ENCODE measurements at regions not wholly inside any gene's neighbourhood (a gene's known extent, or its start where the extent isn't known, plus 50 kb on each side); places are given as distances from the start of the nearest gene placed in this dataset.

DNA sequence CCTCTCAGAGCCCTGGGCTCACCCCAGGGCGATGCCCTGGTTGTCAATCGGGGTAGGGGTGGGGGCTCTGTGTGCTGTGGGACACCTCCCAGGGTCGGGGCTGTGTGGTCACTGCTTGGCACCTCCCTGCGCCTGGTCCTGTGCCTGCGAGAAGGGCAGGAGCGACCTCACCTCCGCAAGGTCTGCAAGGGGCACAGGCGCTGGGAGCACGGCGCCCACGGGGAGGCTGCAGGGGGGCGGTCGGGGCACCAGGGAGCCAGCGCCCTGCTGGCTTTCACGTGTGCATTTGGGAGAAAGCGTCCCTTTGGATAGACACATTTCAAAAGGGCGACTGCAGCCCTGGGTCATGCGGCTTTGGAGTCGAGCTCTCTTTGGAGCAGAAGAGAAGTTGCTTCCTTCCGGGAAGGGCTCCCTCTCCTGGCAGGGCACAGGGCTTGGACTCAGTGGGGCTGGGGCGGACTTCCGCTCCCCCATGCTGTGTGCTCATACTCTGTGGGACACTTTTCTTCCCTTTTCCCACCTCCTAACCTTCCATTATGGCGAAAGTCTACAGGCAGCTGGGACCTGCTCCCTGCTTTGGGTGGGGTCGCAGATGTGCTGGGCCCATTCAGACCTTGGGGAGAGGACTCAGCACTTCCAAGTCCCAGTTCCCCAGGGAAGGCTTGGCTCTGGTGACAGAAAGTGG, 52.9 kb upstream of the SLC28A3 start:
- DNase-seq = no peak

- DNase-seq = no peak
Observed at GRCh38 chr9:84394036-84394435, 53.5 kb upstream of the SLC28A3 start.

DNA sequence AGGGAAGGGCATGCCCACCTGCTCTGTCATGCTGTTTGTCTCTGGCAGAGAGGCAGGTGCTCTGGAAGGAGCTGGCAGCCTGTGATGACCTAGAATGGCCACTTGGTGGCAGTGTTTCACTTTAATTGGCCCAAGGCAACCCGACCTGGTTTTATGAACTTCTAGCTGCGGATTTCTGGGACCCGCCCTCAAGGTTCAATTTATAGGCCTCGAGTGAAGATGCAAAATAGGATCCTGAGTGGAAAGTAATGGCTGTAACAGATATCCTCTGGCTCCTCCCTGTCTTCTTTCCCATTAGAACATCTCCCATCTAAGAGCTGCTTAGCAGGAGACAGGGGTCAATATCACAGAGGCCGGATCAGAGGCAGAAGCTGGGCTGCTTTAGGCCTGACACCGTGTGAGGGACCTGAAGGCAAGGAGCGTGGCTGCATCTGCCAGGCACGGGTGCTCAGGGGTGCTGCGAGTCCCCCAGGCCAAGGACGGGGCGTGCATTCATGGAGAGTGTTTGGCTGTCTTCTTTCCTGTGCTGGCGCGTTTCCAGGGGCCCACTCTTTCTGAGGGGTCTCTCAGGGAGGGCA, 56.7 kb upstream of the SLC28A3 start:
- peak; percentile 80 for DNase-seq

- no peak for DNase-seq
Observed at GRCh38 chr9:84397822-84398221, 57.3 kb upstream of the SLC28A3 start.

DNA sequence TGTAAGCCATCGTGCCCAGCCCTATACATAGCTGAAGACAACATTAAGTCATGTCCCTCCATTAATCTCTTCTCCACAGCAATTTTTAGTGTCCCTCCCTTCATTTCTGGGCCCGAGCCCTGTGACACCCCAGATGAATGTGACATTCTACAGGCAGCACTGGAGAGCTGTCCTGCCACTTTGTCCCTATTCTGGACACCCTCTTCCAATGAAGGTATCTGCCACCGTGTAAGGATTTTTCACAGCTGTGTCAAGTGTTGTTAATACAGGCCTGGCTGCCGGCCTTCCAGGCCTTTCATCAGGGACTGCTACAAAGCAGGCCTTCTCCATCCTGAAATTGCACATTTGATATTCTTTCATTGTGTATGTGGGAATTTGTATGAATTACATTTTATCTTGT, 62.0 kb upstream of the SLC28A3 start:
- no peak for DNase-seq

- no peak for DNase-seq
Observed at GRCh38 chr9:84403288-84403687, 62.7 kb upstream of the SLC28A3 start.

DNA sequence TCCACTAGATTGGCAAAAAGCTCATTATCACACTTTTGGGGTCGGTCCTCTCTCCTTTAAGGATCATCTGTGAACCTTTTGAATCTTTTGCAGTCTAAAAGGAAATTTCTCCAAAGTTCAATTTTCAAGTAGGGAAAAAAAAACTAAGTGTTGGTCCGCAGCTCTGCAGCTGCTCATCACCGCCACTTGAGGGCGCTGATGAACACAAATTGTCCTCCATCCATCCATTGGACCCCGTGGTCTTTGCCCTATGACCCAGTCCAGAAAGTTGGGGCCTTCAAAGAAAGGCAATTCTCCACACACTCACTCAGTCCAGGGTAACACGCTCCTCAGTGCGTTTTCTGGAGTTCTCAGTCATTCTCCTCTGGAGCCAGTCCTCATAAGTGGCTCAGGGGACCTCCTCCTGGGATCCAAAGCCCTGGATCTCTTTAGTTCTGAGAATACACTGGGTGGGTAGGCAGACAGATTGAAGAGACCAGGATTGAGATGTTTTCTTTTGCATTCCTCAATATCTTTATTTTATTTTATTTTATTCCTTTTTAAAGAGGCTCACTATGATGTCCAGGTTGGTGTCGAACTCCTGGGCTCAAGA, 63.6 kb upstream of the SLC28A3 start:
- DNase-seq = no peak

- DNase-seq = no peak
Observed at GRCh38 chr9:84405667-84406066, 65.1 kb upstream of the SLC28A3 start.

- DNase-seq = no peak
Observed at GRCh38 chr9:84408416-84408815, 67.9 kb upstream of the SLC28A3 start.

DNA sequence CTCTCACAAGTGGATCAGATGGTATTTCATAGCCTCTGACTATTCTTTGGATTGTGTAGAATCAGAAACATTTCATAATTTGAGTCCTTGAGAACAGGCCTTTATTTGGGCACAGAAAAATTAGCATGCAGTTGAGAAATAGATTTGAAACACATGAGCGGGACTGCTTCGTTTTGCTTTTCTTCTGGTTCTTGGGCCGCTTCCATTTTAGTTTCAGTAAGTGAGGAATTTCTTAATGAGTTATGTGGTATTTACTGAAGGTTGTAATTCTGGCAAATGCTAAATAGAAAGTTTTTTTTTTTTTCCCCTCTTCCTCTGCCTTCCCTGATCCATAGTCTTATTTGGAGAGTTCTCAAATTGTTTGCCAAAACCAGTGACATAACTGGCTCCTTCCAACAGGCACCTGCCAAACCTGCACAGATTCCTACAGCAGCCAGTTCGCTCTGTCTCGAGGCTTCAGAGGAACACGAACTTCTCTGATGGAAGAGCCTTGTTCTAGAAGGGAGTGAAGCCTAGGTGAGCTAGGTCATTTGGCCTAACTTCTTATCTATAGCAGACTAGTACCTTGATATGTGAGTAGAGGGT, 71.2 kb upstream of the SLC28A3 start:
- no peak for DNase-seq

GRCh38 chr9:84412654-84413053, 72.1 kb upstream of the SLC28A3 start:
- DNase-seq = no peak

DNA sequence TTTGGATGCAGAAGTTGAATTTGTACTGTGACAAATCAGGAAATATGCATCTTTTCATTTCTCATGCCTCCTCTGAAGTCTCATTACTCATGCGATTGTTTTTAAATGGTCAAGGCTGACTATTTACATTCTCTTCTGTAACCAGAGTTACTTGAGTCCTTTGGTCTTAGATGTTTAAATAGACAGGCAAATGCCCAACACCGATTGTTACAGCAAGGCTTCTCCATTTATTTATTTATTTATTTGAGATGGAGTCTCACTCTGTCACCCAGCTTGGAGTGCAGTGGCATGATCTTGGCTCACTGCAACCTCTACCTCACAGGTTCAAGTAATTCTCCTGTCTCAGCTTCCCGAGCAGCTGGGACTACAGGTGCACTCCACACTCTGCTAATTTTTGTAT, 72.7 kb upstream of the SLC28A3 start:
- DNase-seq = no peak

DNA sequence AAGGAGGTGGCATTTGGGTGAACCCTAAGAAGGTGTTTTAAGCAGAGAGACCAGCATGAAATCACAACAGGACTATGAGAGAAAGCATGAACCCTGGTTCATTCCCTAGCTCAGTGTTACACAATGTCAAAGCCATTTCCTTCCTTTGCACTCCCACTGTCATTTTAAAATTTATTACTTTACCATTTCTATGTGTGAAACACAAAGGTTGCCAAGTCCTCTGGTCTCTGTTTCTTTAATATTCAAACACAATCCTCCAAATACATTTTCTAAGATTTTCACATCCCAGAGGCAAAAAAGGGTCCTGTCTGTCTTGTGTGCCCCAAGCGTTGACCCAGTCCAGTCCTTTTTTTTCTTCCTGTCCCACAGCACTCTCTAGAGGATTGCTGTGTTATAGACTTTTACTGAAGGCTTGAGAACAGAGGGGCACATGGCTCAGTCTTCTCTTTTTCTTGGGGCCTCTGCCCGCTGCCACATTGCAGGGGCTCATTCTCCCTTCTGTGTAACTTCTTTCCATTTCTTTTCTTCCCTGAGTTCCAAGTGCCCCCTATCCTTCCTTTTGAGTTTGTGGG, 78.6 kb upstream of the SLC28A3 start:
- no peak for DNase-seq

DNA sequence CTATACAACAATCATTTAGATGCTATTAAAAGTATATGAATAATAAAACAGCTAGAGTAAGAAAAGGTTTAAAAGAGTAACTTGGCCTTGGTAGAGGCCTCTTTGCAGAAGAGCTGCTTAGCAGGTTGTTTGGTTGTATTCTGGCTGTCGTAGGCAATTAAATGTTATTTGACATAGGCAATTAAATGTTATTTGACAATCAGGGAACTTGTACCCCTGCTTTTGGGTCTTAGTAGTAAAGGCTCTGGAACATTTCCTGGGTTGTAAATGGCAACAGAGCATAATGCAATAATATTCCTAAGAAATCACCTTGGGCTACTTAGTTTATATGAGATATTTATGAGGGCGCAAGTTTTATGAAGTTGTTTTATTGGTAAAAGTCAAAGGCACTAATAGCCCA, 84.4 kb upstream of the SLC28A3 start:
- DNase-seq = no peak

DNA sequence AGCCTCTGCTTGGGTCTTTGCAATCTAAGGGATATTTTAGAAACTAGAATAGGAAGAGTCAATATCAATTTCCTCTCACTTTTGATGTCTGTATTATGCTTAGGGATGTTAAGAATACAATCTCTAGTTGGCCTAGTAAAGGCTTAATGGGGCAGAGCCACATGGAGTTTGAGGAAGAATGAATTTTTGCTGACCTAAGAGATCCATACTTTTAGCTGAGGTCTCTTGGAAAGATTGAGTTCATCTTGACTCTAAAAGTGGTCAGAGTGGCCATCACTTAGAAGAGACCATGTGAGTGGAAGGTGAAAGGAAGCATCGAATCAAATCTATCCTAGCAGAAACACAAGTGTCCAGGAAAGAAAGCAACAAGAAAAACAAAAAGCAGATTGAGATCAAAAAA, 92.2 kb upstream of the SLC28A3 start:
- no peak for DNase-seq

GRCh38 chr9:84435902-84436301, 95.3 kb upstream of the SLC28A3 start:
- DNase-seq = no peak

- no peak for DNase-seq
Observed at GRCh38 chr9:84436386-84437109, 96.0 kb upstream of the SLC28A3 start.

- no peak for DNase-seq
Observed at GRCh38 chr9:84438391-84438790, 97.8 kb upstream of the SLC28A3 start.

DNA sequence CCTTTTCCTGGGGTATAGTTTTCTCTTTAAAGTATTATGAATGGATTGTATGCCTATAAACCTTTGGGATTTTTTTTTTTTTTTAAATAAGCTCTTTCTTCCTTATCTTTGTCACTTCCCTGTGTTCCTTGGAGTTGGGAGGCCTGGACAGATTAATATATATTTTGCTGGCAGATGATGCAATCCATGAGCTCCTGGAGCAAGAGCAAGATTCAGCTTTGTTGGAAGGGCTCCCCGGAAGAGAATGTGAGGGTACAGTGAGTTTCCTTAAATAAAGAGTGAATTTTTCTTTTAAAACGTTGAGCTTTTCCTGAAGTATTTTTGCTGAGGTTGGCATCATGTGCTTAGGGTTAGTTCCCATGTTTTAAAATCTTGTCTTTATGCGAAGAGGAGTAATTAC, 98.7 kb upstream of the SLC28A3 start:
- DNase-seq = no peak

DNA sequence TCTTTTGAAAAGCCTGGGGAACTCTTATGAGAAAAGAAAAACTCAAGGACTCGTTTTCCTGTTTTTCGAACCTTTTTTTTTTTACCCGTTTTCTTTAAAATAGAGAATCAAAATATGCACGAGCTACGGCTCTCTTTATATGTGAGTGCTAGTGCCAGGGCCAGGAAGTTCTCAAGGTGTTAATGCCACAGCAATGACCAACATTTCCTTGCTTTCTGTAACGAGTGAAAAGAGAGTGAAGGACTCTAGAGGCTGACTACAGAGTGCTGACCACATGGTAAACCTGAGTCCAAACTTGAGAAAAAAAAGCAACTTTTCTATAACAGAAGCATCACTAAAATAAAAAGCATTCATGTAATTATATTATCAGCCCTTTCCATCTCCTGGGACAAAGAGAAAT, 102.2 kb upstream of the SLC28A3 start:
- no peak for DNase-seq

GRCh38 chr9:84445737-84446136, 105.2 kb upstream of the SLC28A3 start:
- DNase-seq = no peak

DNA sequence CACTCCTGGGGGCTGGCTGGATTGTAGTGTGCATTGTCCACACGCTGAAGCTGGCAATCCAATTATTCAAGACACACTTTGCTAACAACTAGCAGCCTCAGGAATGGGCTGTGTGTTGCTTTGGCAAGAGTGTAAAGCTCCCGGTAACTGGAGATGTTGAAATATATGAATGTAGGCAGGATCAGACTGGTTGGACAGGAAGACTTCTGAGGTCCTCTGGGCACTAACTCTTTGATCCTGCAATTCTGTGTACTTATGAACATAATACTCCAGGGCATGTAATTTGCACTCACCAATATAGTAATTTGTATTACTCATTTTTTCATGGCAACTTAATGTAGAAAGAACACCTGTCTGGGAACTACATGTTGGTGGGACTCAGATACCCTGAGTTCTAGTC, 106.7 kb upstream of the SLC28A3 start:
- no peak for DNase-seq

GRCh38 chr9:84450029-84450428, 109.5 kb upstream of the SLC28A3 start:
- DNase-seq = no peak
